ENCODE measurements at regions not wholly inside any gene's neighbourhood (a gene's known extent, or its start where the extent isn't known, plus 50 kb on each side); places are given as distances from the start of the nearest gene placed in this dataset.

- H2AK5ac ChIP-seq (ENCODE audit: low read length): no peak overlapping the region
- H3K4ac ChIP-seq (ENCODE audit: low read depth, low read length): no peak overlapping the region
- H3K4me2 ChIP-seq (ENCODE audit: low read length): no peak overlapping the region
- H3K79me2 ChIP-seq (ENCODE audit: control insufficient read depth, insufficient read depth, low read length, poor library complexity): no peaks in the 10 kb centered on the region
- no peak overlapping the region for H3K18ac ChIP-seq (ENCODE audit: low read length)
- H3K36me3 ChIP-seq (ENCODE audit: control insufficient read depth in 1 of 2, insufficient read depth in 2 of 2, low read length in 2 of 2): no peaks in the 10 kb centered on the region
- no peak overlapping the region for H4K12ac ChIP-seq (ENCODE audit: low read depth, low read length)
- no peak overlapping the region for H3K14ac ChIP-seq (ENCODE audit: low read length)
- no peak overlapping the region for H2BK120ac ChIP-seq (ENCODE audit: insufficient read depth, low read length, poor library complexity)
- no peak overlapping the region for H2BK5ac ChIP-seq (ENCODE audit: low read depth, low read length, poor library complexity)
- no peaks in the 10 kb centered on the region for H3K79me1 ChIP-seq (ENCODE audit: low read length)
- no peak overlapping the region for H3K23ac ChIP-seq (ENCODE audit: low read length)
- H3K4me1 ChIP-seq (ENCODE audit: control insufficient read depth in 1 of 2, insufficient read depth in 2 of 2, low read length in 2 of 2): no peaks in the 10 kb centered on the region
- H3K4me3 ChIP-seq (ENCODE audit: low read depth, low read length): no peak overlapping the region
- H3K27me3 ChIP-seq (ENCODE audit: insufficient read depth, low read length): no peaks in the 10 kb centered on the region
- H3K9ac ChIP-seq (ENCODE audit: low read length): no peak overlapping the region
- H4K8ac ChIP-seq (ENCODE audit: low read depth, low read length): no peak overlapping the region
- H3K9me3 ChIP-seq (ENCODE audit: insufficient read depth, low read depth, low read length): peaks cover 2% of the 10 kb centered on the region
- no peak overlapping the region for H4K91ac ChIP-seq (ENCODE audit: low read depth, low read length)
- WGBS (ENCODE audit: extremely low coverage, insufficient coverage, insufficient read length): no CpG with 5 or more reads among the region's 8 CpGs
- no peak overlapping the region for H2BK12ac ChIP-seq (ENCODE audit: low read length)
- no peak overlapping the region for H3K27ac ChIP-seq (ENCODE audit: low read depth, low read length)
- no peak for DNase-seq
- no peak overlapping the region for H2AFZ ChIP-seq (ENCODE audit: insufficient read depth, low read length, poor library complexity)
Observed at GRCh38 chr2:10993001-10993481, 81.3 kb downstream of the KCNF1 start.

- Histone ChIP-seq H3K4me1 (ENCODE audit: control insufficient read depth in 1 of 2, insufficient read depth in 2 of 2, low read length in 2 of 2) (no peaks in the 10 kb centered on the region), H4K8ac (ENCODE audit: low read depth, low read length) (no peak overlapping the region), H4K12ac (ENCODE audit: low read depth, low read length) (no peak overlapping the region), H3K27ac (ENCODE audit: low read depth, low read length) (no peak overlapping the region), H3K9me3 (ENCODE audit: insufficient read depth, low read depth, low read length) (peaks cover 2% of the 10 kb centered on the region), H3K9ac (ENCODE audit: low read length) (no peak overlapping the region), H4K91ac (ENCODE audit: low read depth, low read length) (no peak overlapping the region), H3K18ac (ENCODE audit: low read length) (no peak overlapping the region), H3K4me3 (ENCODE audit: low read depth, low read length) (no peak overlapping the region), H3K36me3 (ENCODE audit: control insufficient read depth in 1 of 2, insufficient read depth in 2 of 2, low read length in 2 of 2) (no peaks in the 10 kb centered on the region), H2BK120ac (ENCODE audit: insufficient read depth, low read length, poor library complexity) (no peak overlapping the region), H2AK5ac (ENCODE audit: low read length) (no peak overlapping the region), H3K4ac (ENCODE audit: low read depth, low read length) (no peak overlapping the region), H3K4me2 (ENCODE audit: low read length) (no peak overlapping the region), H3K79me1 (ENCODE audit: low read length) (no peaks in the 10 kb centered on the region), H3K27me3 (ENCODE audit: insufficient read depth, low read length) (no peaks in the 10 kb centered on the region), H3K23ac (ENCODE audit: low read length) (no peak overlapping the region), H3K79me2 (ENCODE audit: control insufficient read depth, insufficient read depth, low read length, poor library complexity) (no peaks in the 10 kb centered on the region), H2BK12ac (ENCODE audit: low read length) (no peak overlapping the region), H3K14ac (ENCODE audit: low read length) (no peak overlapping the region), H2AFZ (ENCODE audit: insufficient read depth, low read length, poor library complexity) (no peak overlapping the region), H2BK5ac (ENCODE audit: low read depth, low read length, poor library complexity) (no peak overlapping the region)
- no peak for DNase-seq
- WGBS (ENCODE audit: extremely low coverage, insufficient coverage, insufficient read length): no CpG with 5 or more reads among the region's 13 CpGs
Observed at GRCh38 chr2:10995366-10995970, 83.7 kb downstream of the KCNF1 start.

GRCh38 chr2:11004199-11004598 is 92.5 kb downstream of the KCNF1 start:
- H3K4me2 ChIP-seq (ENCODE audit: low read length): no peak overlapping the region
- H2AFZ ChIP-seq (ENCODE audit: insufficient read depth, low read length, poor library complexity): no peak overlapping the region
- peaks cover 2% of the 10 kb centered on the region for H3K9me3 ChIP-seq (ENCODE audit: insufficient read depth, low read depth, low read length)
- H3K14ac ChIP-seq (ENCODE audit: low read length): no peak overlapping the region
- no peak overlapping the region for H2BK120ac ChIP-seq (ENCODE audit: insufficient read depth, low read length, poor library complexity)
- H3K79me1 ChIP-seq (ENCODE audit: low read length): no peaks in the 10 kb centered on the region
- H3K79me2 ChIP-seq (ENCODE audit: control insufficient read depth, insufficient read depth, low read length, poor library complexity): no peaks in the 10 kb centered on the region
- H2BK12ac ChIP-seq (ENCODE audit: low read length): no peak overlapping the region
- no peak overlapping the region for H3K23ac ChIP-seq (ENCODE audit: low read length)
- H3K27me3 ChIP-seq (ENCODE audit: insufficient read depth, low read length): no peaks in the 10 kb centered on the region
- H2AK5ac ChIP-seq (ENCODE audit: low read length): no peak overlapping the region
- peak in 1 of 2 donors; percentile 5 for DNase-seq
- no peak overlapping the region for H3K4ac ChIP-seq (ENCODE audit: low read depth, low read length)
- no peak overlapping the region for H4K8ac ChIP-seq (ENCODE audit: low read depth, low read length)
- no peak overlapping the region for H3K4me3 ChIP-seq (ENCODE audit: low read depth, low read length)
- H4K91ac ChIP-seq (ENCODE audit: low read depth, low read length): no peak overlapping the region
- no peak overlapping the region for H3K27ac ChIP-seq (ENCODE audit: low read depth, low read length)
- WGBS (ENCODE audit: extremely low coverage, insufficient coverage, insufficient read length): no CpG with 5 or more reads among the region's 3 CpGs
- H4K12ac ChIP-seq (ENCODE audit: low read depth, low read length): no peak overlapping the region
- H2BK5ac ChIP-seq (ENCODE audit: low read depth, low read length, poor library complexity): no peak overlapping the region
- no peak overlapping the region for H3K18ac ChIP-seq (ENCODE audit: low read length)
- H3K36me3 ChIP-seq (ENCODE audit: control insufficient read depth in 1 of 2, insufficient read depth in 2 of 2, low read length in 2 of 2): no peaks in the 10 kb centered on the region
- H3K4me1 ChIP-seq (ENCODE audit: control insufficient read depth in 1 of 2, insufficient read depth in 2 of 2, low read length in 2 of 2): no peaks in the 10 kb centered on the region
- H3K9ac ChIP-seq (ENCODE audit: low read length): no peak overlapping the region

GRCh38 chr2:11005032-11005431 is 93.3 kb downstream of the KCNF1 start:
- no peak overlapping the region for H2BK12ac ChIP-seq (ENCODE audit: low read length)
- H3K23ac ChIP-seq (ENCODE audit: low read length): no peak overlapping the region
- no peak overlapping the region for H2BK120ac ChIP-seq (ENCODE audit: insufficient read depth, low read length, poor library complexity)
- no peak overlapping the region for H3K18ac ChIP-seq (ENCODE audit: low read length)
- no peaks in the 10 kb centered on the region for H3K36me3 ChIP-seq (ENCODE audit: control insufficient read depth in 1 of 2, insufficient read depth in 2 of 2, low read length in 2 of 2)
- no CpG with 5 or more reads among the region's 5 CpGs for WGBS (ENCODE audit: extremely low coverage, insufficient coverage, insufficient read length)
- H3K27ac ChIP-seq (ENCODE audit: low read depth, low read length): no peak overlapping the region
- no peak overlapping the region for H3K9ac ChIP-seq (ENCODE audit: low read length)
- H4K12ac ChIP-seq (ENCODE audit: low read depth, low read length): no peak overlapping the region
- H3K4me1 ChIP-seq (ENCODE audit: control insufficient read depth in 1 of 2, insufficient read depth in 2 of 2, low read length in 2 of 2): no peaks in the 10 kb centered on the region
- no peak overlapping the region for H4K8ac ChIP-seq (ENCODE audit: low read depth, low read length)
- no peaks in the 10 kb centered on the region for H3K79me1 ChIP-seq (ENCODE audit: low read length)
- no peaks in the 10 kb centered on the region for H3K79me2 ChIP-seq (ENCODE audit: control insufficient read depth, insufficient read depth, low read length, poor library complexity)
- no peak overlapping the region for H2AK5ac ChIP-seq (ENCODE audit: low read length)
- no peak overlapping the region for H3K14ac ChIP-seq (ENCODE audit: low read length)
- no peak for DNase-seq
- no peak overlapping the region for H3K4me2 ChIP-seq (ENCODE audit: low read length)
- no peak overlapping the region for H3K4ac ChIP-seq (ENCODE audit: low read depth, low read length)
- no peak overlapping the region for H2BK5ac ChIP-seq (ENCODE audit: low read depth, low read length, poor library complexity)
- H3K27me3 ChIP-seq (ENCODE audit: insufficient read depth, low read length): no peaks in the 10 kb centered on the region
- H2AFZ ChIP-seq (ENCODE audit: insufficient read depth, low read length, poor library complexity): no peak overlapping the region
- H3K9me3 ChIP-seq (ENCODE audit: insufficient read depth, low read depth, low read length): peaks cover 2% of the 10 kb centered on the region
- no peak overlapping the region for H4K91ac ChIP-seq (ENCODE audit: low read depth, low read length)
- no peak overlapping the region for H3K4me3 ChIP-seq (ENCODE audit: low read depth, low read length)

Data from trophoblast cell (in vitro differentiated cells and primary cell).